HL-60 (cell line): ENCODE measurements at regions not wholly inside any gene's neighbourhood (a gene's known extent, or its start where the extent isn't known, plus 50 kb on each side); places are given as distances from the start of the nearest gene placed in this dataset.

Experiments used
- DNase-seq, 2 experiments: peaks; one replicate each; pipeline ENCODE4 v3.0.0-alpha.2; 2010 to 2020; ENCODE audit warnings: low read depth in 1 of 2, low spot score in 1 of 2
- H3K27ac ChIP-seq: fragments of 250-450 bp; sonication (Bioruptor Pico); replicated peaks from 2 replicates; pipeline ENCODE4 v1.5.1; 2020; ENCODE audit warnings: mild to moderate bottlenecking, moderate library complexity
- H3K27me3 ChIP-seq: fragments of 250-450 bp; sonication (Bioruptor Pico); 2 replicates; pipeline ENCODE4 v1.5.1; 2021; ENCODE audit warnings: mild to moderate bottlenecking, moderate library complexity; ENCODE audit not compliant: insufficient read depth, poor library complexity, severe bottlenecking
- H3K4me3 ChIP-seq: replicated peaks from 2 replicates; pipeline ENCODE4 v1.5.1; 2011; ENCODE audit warnings: mild to moderate bottlenecking, control low read depth, low read length; ENCODE audit not compliant: insufficient read depth
- GABPA ChIP-seq: IDR thresholded peaks from 2 replicates; pipeline ENCODE4 v1.6.1; 2012; ENCODE audit warnings: low read depth
- POLR2AphosphoS5 ChIP-seq: IDR thresholded peaks from 2 replicates; pipeline ENCODE4 v1.6.1; 2012; ENCODE audit warnings: low read depth
- REST ChIP-seq: IDR thresholded peaks from 2 replicates; pipeline ENCODE4 v1.6.1; 2012; ENCODE audit warnings: low read depth; ENCODE audit not compliant: insufficient replicate concordance
- SPI1 ChIP-seq: IDR thresholded peaks from 2 replicates; pipeline ENCODE4 v1.6.1; 2012; ENCODE audit warnings: low read depth, mild to moderate bottlenecking, borderline replicate concordance
- TF ChIP-seq, protein P1 (sequence below): IDR thresholded peaks from one replicate; pipeline ENCODE4 v1.5.1; 2011; ENCODE audit warnings: low read length, control low read depth, inconsistent platforms; ENCODE audit not compliant: insufficient read depth

DNA sequence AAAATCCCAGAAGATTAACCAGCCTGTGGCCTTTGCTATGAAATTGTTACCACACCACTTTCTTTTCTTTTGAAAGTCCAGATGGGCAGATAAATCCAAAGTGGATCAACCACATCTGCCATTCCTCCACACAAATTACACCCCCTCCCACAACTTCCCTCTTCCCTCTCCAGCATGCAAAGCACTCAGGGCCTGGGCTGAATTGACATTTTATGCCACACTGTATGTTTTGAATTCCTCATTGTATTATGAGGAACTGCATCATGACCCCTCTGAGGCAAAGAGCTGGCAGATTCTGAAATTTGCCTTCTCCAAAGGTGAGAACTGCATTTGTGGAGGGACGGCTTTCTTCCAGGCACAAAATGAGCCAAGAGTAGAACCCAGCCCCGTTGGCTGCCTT, 589.2 kb upstream of the KLF4 start:
- Histone ChIP-seq H3K27ac (no peak overlapping the region), H3K27me3 (no peaks in the 10 kb centered on the region), H3K4me3 (no peak overlapping the region)
- TF ChIP-seq GABPA (no peak), POLR2AphosphoS5 (no peak), REST (no peak), SPI1 (peak; percentile 65; the same call in 1 of the 2 replicates)
- TF ChIP-seq, protein P1, sequence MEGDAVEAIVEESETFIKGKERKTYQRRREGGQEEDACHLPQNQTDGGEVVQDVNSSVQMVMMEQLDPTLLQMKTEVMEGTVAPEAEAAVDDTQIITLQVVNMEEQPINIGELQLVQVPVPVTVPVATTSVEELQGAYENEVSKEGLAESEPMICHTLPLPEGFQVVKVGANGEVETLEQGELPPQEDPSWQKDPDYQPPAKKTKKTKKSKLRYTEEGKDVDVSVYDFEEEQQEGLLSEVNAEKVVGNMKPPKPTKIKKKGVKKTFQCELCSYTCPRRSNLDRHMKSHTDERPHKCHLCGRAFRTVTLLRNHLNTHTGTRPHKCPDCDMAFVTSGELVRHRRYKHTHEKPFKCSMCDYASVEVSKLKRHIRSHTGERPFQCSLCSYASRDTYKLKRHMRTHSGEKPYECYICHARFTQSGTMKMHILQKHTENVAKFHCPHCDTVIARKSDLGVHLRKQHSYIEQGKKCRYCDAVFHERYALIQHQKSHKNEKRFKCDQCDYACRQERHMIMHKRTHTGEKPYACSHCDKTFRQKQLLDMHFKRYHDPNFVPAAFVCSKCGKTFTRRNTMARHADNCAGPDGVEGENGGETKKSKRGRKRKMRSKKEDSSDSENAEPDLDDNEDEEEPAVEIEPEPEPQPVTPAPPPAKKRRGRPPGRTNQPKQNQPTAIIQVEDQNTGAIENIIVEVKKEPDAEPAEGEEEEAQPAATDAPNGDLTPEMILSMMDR, result no peak
- peak in 1 of 2 experiments; percentile 30 for DNase-seq

GRCh38 chr9:108078375-108078774, 588.8 kb upstream of the KLF4 start:
- TF ChIP-seq GABPA (no peak), POLR2AphosphoS5 (no peak), REST (no peak), SPI1 (no peak)
- TF ChIP-seq, protein P1, result no peak
- Histone ChIP-seq H3K4me3 (no peak overlapping the region), H3K27ac (no peak overlapping the region), H3K27me3 (no peaks in the 10 kb centered on the region)
- no peak for DNase-seq

DNA sequence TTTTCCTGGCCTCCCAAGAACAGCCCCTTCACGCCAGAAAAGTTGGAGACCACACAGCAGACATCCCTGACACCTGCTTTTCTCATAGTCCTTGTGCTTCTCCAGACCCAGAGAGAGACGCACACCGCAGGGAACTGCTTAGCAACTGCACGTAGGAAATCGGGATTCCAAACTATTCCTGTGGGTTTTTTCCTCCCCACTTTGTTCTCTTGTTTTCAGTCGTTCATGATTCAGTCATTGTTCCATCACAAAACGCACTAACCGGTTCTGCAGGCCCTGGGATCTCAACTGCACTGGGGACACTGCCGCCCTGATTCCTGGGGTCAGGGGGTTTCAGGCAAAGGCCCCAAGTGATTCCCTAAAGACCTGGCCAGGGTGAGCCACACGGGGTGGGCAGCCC, 588.0 kb upstream of the KLF4 start:
- H3K27ac ChIP-seq, result no peak overlapping the region
- H3K4me3 ChIP-seq, result no peak overlapping the region
- no peak for DNase-seq
- no peaks in the 10 kb centered on the region for H3K27me3 ChIP-seq
- TF ChIP-seq POLR2AphosphoS5, result no peak
- TF ChIP-seq, protein P1, result no peak
- TF ChIP-seq GABPA, result no peak
- TF ChIP-seq REST, result no peak
- TF ChIP-seq SPI1, result no peak
